H9 (cell line): ENCODE measurements at regions not wholly inside any gene's neighbourhood (a gene's known extent, or its start where the extent isn't known, plus 50 kb on each side); places are given as distances from the start of the nearest gene placed in this dataset.

ENCODE experiments used
- DNase-seq: peaks from one replicate; pipeline ENCODE4 v3.0.0-alpha.2; 2017
- H2AFZ ChIP-seq: one replicate; pipeline ENCODE4 v1.6.1; 2013; ENCODE audit warnings: mild to moderate bottlenecking, low read length, control low read depth, moderate library complexity
- H2AK5ac ChIP-seq: 2 replicates; pipeline ENCODE4 v1.6.1; 2013; ENCODE audit warnings: low read length, control low read depth, mixed read lengths; ENCODE audit not compliant: insufficient read length
- H2BK120ac ChIP-seq: one replicate; pipeline ENCODE4 v1.6.1; 2013; ENCODE audit warnings: low read depth, mild to moderate bottlenecking, low read length, control low read depth, inconsistent platforms; ENCODE audit not compliant: poor library complexity, severe bottlenecking
- H2BK12ac ChIP-seq: 2 replicates; pipeline ENCODE4 v1.6.1; 2013; ENCODE audit warnings: low read length, control low read depth, mixed read lengths, low read depth; ENCODE audit not compliant: insufficient read length
- H2BK15ac ChIP-seq: 2 replicates; pipeline ENCODE4 v1.6.1; 2013; ENCODE audit warnings: low read depth, low read length, control low read depth
- H2BK20ac ChIP-seq: one replicate; pipeline ENCODE4 v1.6.1; 2013; ENCODE audit warnings: low read depth, mild to moderate bottlenecking, low read length, control low read depth, inconsistent platforms; ENCODE audit not compliant: poor library complexity, severe bottlenecking
- H2BK5ac ChIP-seq: 2 replicates; pipeline ENCODE4 v1.6.1; 2013; ENCODE audit warnings: low read length, control low read depth, mixed read lengths; ENCODE audit not compliant: insufficient read length
- H3K14ac ChIP-seq: 2 replicates; pipeline ENCODE4 v1.6.1; 2013; ENCODE audit warnings: low read length, control low read depth; ENCODE audit not compliant: insufficient read depth
- H3K18ac ChIP-seq: 2 replicates; pipeline ENCODE4 v1.6.1; 2013; ENCODE audit warnings: low read depth, mild to moderate bottlenecking, mixed read lengths, low read length, control low read depth; ENCODE audit not compliant: insufficient read length
- H3K23ac ChIP-seq: 2 replicates; pipeline ENCODE4 v1.6.1; 2013; ENCODE audit warnings: low read length, control low read depth, mixed read lengths, low read depth; ENCODE audit not compliant: insufficient read length
- H3K23me2 ChIP-seq: 2 replicates; pipeline ENCODE4 v1.6.1; 2013; ENCODE audit warnings: low read depth, mild to moderate bottlenecking, mixed read lengths, low read length, control low read depth; ENCODE audit not compliant: insufficient read length, poor library complexity, severe bottlenecking
- H3K27ac ChIP-seq: 2 replicates; pipeline ENCODE4 v1.5.1; 2013; ENCODE audit warnings: low read length, control low read depth, mixed read lengths, low read depth; ENCODE audit not compliant: insufficient read length
- H3K27me3 ChIP-seq: 2 replicates; pipeline ENCODE4 v1.6.1; 2013; ENCODE audit warnings: low read length, control low read depth, inconsistent platforms; ENCODE audit not compliant: insufficient read depth
- H3K4ac ChIP-seq: 2 replicates; pipeline ENCODE4 v1.6.1; 2013; ENCODE audit warnings: low read depth, mild to moderate bottlenecking, control low read depth, inconsistent platforms, low read length, moderate library complexity
- H3K4me1 ChIP-seq: 2 replicates; pipeline ENCODE4 v1.6.1; 2013; ENCODE audit warnings: low read length, control low read depth, inconsistent platforms; ENCODE audit not compliant: insufficient read depth
- H3K4me2 ChIP-seq: 2 replicates; pipeline ENCODE4 v1.6.1; 2013; ENCODE audit warnings: low read length, control low read depth, mixed read lengths; ENCODE audit not compliant: insufficient read length, insufficient read depth
- H3K56ac ChIP-seq: 2 replicates; pipeline ENCODE4 v1.6.1; 2013; ENCODE audit warnings: low read depth, mild to moderate bottlenecking, mixed read lengths, low read length, control low read depth; ENCODE audit not compliant: insufficient read length
- H3K79me1 ChIP-seq: 2 replicates; pipeline ENCODE4 v1.6.1; 2013; ENCODE audit warnings: low read depth, mild to moderate bottlenecking, moderate library complexity, low read length, control low read depth, inconsistent platforms; ENCODE audit not compliant: insufficient read depth, poor library complexity, severe bottlenecking
- H3K79me2 ChIP-seq: 2 replicates; pipeline ENCODE4 v1.6.1; 2013; ENCODE audit warnings: low read length, control low read depth, inconsistent platforms; ENCODE audit not compliant: insufficient read depth
- H3K9ac ChIP-seq: 2 replicates; pipeline ENCODE4 v1.6.1; 2013; ENCODE audit warnings: low read length, control low read depth, mixed read lengths; ENCODE audit not compliant: insufficient read length; ENCODE audit errors: extremely low read depth
- H3K9me3 ChIP-seq: one replicate; pipeline ENCODE4 v1.6.1; 2013; ENCODE audit warnings: low read depth, low read length, inconsistent platforms; ENCODE audit not compliant: control insufficient read depth
- H3T11ph ChIP-seq: one replicate; pipeline ENCODE4 v1.6.1; 2013; ENCODE audit warnings: mild to moderate bottlenecking, low read length, control low read depth, inconsistent platforms
- H4K20me1 ChIP-seq: one replicate; pipeline ENCODE4 v1.6.1; 2013; ENCODE audit not compliant: control insufficient read depth, insufficient read length, insufficient read depth
- H4K5ac ChIP-seq: 2 replicates; pipeline ENCODE4 v1.6.1; 2013; ENCODE audit warnings: low read depth, mild to moderate bottlenecking, mixed read lengths, low read length, control low read depth; ENCODE audit not compliant: insufficient read length
- H4K8ac ChIP-seq: replicated peaks from 2 replicates; pipeline ENCODE4 v1.6.1; 2013; ENCODE audit warnings: low read length, control low read depth, mixed read lengths, low read depth; ENCODE audit not compliant: insufficient read length
- H4K91ac ChIP-seq: 2 replicates; pipeline ENCODE4 v1.6.1; 2013; ENCODE audit warnings: low read depth, mild to moderate bottlenecking, moderate library complexity, mixed read lengths, low read length, control low read depth; ENCODE audit not compliant: insufficient read length
- H3K27ac Mint-ChIP-seq, 3 experiments: 2 replicates in 2 of 3; 3 replicates in 1 of 3; pipeline ENCODE4 v1.8.0; 2020 to 2021; ENCODE audit warnings: mixed read lengths in 3 of 3, mild to moderate bottlenecking in 1 of 3, moderate library complexity in 1 of 3
- H3K27me3 Mint-ChIP-seq: 2 replicates; pipeline ENCODE4 v1.8.0; 2021; ENCODE audit warnings: low read depth, mild to moderate bottlenecking, moderate library complexity, mixed read lengths
- H3K36me3 Mint-ChIP-seq, 3 experiments: 2 replicates in 2 of 3; 3 replicates in 1 of 3; pipeline ENCODE4 v1.8.0; 2020 to 2021; ENCODE audit warnings: low read depth in 3 of 3, mixed read lengths in 3 of 3; ENCODE audit not compliant: insufficient read depth in 1 of 3
- H3K4me1 Mint-ChIP-seq, 2 experiments: 2 replicates each; pipeline ENCODE4 v1.8.0; 2020; ENCODE audit warnings: mixed read lengths in 2 of 2
- H3K4me3 Mint-ChIP-seq, 2 experiments: 2 replicates in 1 of 2; 3 replicates in 1 of 2; pipeline ENCODE4 v1.8.0; 2020 to 2021; ENCODE audit warnings: mild to moderate bottlenecking in 2 of 2, mixed read lengths in 2 of 2, moderate library complexity in 1 of 2
- H3K9me3 Mint-ChIP-seq, 2 experiments: 2 replicates in 1 of 2; 3 replicates in 1 of 2; pipeline ENCODE4 v1.8.0; 2020; ENCODE audit warnings: mild to moderate bottlenecking in 2 of 2, mixed read lengths in 2 of 2, moderate library complexity in 1 of 2
- WGBS: extraction: QIAGEN DNeasy Blood & Tissue Kit; methylation state at CpG from one replicate; pipeline ENCODE4 v1.1.7; 2013; ENCODE audit warnings: missing lambda C conversion rate, low lambda C conversion rate, mixed read lengths; ENCODE audit not compliant: insufficient read length; ENCODE audit errors: extremely low coverage; 5-methylcytosine and 5-hydroxymethylcytosine counted together
- TF ChIP-seq, protein P1 (sequence below): fragments of 200-600 bp; sonication (generic); conservative IDR thresholded peaks from 3 replicates; pipeline ENCODE4 v1.8.0; 2021; ENCODE audit warnings: antibody characterized with exemption, mild to moderate bottlenecking

DNA sequence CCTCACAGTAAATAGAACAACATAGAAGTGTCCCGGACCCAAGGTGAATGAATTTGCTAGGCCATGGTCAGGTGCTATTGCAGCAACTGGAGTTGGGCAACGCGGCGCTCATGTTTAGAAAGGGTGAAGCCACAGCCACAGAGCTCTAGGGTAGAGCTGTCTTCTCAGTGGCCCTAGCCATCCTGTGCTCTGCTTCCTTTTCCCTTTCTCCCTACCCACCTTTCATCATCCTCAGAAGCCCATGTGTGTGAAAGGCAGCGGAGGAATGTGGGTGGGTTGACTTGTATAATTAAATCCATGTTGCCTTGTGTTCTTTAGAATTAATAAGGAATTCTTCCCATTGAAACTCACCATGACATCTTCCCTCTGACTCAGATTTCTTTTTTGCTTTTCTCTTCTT, 336.7 kb downstream of the OSR1 start:
- Histone ChIP-seq H2BK120ac (no peak overlapping the region), H3K18ac (no peak overlapping the region), H3K23ac (no peak overlapping the region), H3K27me3 (no peaks in the 10 kb centered on the region), H2BK15ac (no peak overlapping the region), H3K4ac (no peak overlapping the region), H3K9me3 (no peaks in the 10 kb centered on the region), H2AK5ac (no peak overlapping the region), H2BK5ac (no peak overlapping the region), H3K14ac (no peak overlapping the region), H4K5ac (no peak overlapping the region), H2BK20ac (no peak overlapping the region), H3K9ac (no peak overlapping the region), H3K4me2 (no peak overlapping the region), H2BK12ac (no peak overlapping the region), H3T11ph (no peak overlapping the region), H3K56ac (no peak overlapping the region), H3K79me1 (no peaks in the 10 kb centered on the region), H3K23me2 (no peaks in the 10 kb centered on the region), H2AFZ (no peak overlapping the region), H3K79me2 (no peaks in the 10 kb centered on the region), H4K91ac (no peak overlapping the region), H4K20me1 (no peaks in the 10 kb centered on the region), H4K8ac (no peak overlapping the region), H3K27ac (no peak overlapping the region), H3K4me1 (no peaks in the 10 kb centered on the region)
- H3K27me3 Mint-ChIP-seq = no peaks in the 10 kb centered on the region; the same call in 1 of the 2 replicates
- no peak overlapping the region for H3K4me3 Mint-ChIP-seq
- H3K9me3 Mint-ChIP-seq = no peaks in the 10 kb centered on the region
- H3K27ac Mint-ChIP-seq = no peak overlapping the region
- H3K36me3 Mint-ChIP-seq = no peaks in the 10 kb centered on the region
- no CpG with 5 or more reads among the region's 5 CpGs for WGBS
- peaks cover 4% of the 10 kb centered on the region in 2 experiments; a peak in 1 of 4 replicates for H3K4me1 Mint-ChIP-seq
- no peak for DNase-seq
- TF ChIP-seq, protein P1, sequence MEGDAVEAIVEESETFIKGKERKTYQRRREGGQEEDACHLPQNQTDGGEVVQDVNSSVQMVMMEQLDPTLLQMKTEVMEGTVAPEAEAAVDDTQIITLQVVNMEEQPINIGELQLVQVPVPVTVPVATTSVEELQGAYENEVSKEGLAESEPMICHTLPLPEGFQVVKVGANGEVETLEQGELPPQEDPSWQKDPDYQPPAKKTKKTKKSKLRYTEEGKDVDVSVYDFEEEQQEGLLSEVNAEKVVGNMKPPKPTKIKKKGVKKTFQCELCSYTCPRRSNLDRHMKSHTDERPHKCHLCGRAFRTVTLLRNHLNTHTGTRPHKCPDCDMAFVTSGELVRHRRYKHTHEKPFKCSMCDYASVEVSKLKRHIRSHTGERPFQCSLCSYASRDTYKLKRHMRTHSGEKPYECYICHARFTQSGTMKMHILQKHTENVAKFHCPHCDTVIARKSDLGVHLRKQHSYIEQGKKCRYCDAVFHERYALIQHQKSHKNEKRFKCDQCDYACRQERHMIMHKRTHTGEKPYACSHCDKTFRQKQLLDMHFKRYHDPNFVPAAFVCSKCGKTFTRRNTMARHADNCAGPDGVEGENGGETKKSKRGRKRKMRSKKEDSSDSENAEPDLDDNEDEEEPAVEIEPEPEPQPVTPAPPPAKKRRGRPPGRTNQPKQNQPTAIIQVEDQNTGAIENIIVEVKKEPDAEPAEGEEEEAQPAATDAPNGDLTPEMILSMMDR = no peak
